GM19035 (cell line): ENCODE measurements at regions not wholly inside any gene's neighbourhood (a gene's known extent, or its start where the extent isn't known, plus 50 kb on each side); places are given as distances from the start of the nearest gene placed in this dataset.
A peak's percentile ranks its signal among the peaks of the same experiment; 100 is the strongest.

ENCODE experiments used
- ATAC-seq: cut with Tn5 transposase; IDR thresholded peaks from one replicate; pipeline ENCODE4 v1.9.1; 2021; ENCODE audit not compliant: unreplicated experiment

DNA sequence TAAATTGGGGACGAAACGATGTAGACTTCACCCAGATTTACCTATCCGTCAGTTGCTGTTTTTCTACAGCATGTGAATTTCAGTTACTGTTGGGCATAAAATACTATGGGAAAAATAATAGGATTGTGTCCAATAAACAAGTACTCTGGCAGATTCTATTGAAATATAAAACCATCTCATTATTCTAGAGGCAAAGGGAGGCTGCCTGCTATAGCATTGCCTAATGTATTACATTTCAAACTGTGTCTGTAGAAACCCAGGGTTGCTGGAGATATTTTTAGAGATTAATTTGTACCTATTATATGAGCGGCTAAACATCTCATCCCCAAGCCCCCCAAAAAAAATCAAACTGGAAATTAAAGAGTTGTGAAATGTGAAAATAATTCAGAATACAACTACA lies 159.6 kb upstream of the IL12A start:
- no peak for ATAC-seq

DNA sequence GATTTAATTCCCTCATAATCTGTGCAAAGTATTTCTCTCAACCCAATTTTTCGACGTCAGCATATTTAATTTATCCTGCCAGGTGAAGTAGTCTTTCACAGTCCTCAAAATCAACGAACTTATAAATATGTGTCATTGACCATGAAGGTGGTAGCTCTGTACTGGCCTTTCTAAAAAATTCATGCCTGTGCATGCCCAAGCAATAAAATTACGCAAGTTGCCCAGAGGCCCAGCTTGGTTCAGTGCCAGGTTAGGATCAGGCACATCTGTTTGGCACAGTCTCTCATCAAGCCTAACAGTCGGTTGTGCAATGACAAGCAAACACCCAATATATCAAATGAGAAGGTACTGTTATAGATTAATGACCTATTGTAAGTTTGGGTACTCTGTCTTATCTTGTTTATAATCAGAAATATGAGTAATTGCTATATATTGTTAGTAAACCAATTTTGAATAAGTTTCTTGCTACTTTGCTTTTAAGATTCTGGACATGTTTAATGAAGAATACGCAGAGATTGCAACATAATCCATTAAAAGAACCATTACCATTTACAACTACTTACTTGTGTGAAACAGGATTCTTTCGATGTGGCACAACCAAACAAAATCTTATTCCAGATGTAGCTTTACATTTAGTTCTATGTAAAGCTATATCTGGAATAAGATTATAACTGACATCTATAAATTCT lies 159.0 kb upstream of the IL12A start:
- no peak for ATAC-seq

DNA sequence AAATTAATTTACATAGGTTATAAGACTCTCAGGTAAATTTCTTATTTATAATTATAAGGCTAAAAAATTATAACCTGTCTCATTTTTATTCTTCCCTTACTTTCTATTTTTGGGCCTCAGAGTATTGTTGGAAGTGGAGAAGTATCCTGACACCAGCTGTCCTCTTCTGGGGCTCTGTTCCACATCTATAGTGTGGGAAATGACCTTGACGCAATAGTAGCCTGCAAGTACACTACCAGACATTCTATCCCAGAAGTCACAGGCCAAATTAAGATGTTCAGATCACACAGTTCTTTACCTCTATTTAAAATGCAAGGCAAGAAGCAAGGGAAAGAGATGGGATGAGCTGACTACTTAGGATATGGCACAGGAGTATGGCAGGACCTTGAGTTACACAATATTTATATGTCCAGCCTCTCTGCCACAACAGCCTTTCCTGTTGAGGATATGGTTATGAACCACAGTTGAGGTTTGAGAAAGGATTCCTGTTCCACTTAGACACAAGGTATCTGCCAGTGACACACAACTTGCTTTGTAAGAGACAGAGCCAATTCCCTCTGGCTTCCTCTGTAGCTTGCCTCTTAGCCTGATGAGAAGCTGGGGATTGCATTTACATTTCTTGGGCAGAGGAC lies 158.0 kb upstream of the IL12A start:
- ATAC-seq, result no peak

DNA sequence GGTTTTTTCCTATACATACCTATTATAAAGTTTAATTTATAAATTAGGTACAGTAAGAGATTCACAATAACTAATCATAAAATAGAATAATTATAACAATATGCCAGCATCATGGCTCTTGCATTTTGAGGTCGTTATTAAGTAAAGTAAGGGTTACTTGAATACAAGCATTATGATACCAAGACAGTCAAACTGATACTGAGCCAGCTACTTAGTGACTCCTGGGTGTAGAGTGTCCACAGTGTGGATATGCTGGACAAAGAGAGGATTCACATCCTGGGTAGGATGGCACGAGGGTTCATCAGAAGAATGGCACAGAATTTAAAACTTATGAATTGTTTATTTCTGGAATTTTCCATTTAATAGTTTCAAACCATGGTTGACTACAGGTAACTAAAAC lies 157.2 kb upstream of the IL12A start:
- ATAC-seq, result peak; percentile 41

DNA sequence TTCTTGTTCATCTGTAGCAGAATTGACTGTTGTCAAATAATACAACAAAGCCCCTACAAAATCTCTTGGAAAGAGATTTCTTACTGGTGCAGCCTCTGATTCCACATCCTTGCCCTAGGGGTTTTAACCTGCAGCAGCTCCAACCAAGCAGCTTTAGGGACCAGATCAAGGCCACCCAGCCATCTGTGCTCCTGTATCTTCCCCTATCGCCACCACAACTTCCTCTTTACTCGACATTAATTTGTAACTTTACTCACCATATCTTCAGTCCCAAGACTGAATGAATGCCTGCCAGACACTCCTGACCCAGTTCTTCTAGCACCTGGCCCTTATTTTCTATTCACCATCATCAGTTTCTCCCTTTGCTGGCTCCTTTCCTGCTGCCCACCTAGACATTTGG lies 156.6 kb upstream of the IL12A start:
- peak; percentile 82 for ATAC-seq

DNA sequence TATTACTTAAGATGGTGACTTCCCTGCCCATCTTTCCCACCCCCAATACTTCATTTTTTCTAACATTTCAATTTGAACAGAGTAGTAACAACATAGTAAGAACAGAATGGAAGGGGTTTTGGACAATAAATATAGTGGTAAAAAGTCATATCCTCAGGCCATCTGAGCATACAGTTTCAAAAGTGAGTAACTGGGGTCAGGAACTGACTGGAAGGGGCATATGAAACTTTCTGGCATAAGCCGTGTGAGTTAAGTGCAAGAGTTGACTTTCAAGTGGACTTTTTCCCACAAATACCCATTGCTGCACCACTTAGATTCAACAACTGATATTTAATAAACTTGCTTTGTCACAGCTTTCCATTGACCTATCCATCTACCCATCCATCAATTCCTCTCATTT lies 153.5 kb upstream of the IL12A start:
- no peak for ATAC-seq

DNA sequence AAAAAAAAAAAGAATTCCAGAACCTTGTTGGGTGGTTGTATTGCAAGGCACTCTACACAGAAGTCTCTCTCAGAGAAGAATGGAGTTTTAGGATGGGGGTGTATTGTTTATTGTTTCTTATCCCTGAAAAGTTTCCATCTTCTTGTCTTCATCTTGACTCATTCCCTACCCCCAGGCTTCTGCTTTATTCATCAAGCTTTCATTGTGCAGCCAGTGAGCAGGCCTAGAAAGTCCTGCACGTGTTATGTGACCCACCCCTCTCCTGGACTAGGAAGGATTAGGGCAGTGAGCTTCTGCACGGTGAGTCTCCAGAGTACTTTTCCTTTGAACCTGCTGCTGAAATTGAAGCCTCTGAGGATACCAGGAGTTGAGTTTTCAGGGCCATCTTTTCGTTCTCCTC lies 150.9 kb upstream of the IL12A start:
- ATAC-seq, result no peak

DNA sequence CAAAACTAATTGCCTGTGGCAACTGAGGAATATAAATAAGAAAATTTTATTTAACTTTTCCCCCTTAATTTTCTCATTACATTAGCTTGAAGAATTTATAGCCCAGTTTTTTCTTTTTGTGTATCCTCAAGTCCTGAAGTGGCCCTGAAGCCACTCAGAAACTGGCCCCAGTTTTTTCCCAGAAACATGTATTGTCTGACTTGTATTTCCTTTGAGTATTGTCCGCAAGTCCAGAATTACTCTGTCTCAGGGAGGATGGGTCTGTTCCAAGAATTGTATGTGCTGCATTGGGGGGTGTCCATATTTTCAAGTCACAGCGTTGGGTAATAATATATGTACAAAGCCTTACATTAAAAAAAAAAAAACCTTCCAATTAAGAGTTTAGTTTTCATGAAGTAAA lies 149.7 kb upstream of the IL12A start:
- no peak for ATAC-seq

DNA sequence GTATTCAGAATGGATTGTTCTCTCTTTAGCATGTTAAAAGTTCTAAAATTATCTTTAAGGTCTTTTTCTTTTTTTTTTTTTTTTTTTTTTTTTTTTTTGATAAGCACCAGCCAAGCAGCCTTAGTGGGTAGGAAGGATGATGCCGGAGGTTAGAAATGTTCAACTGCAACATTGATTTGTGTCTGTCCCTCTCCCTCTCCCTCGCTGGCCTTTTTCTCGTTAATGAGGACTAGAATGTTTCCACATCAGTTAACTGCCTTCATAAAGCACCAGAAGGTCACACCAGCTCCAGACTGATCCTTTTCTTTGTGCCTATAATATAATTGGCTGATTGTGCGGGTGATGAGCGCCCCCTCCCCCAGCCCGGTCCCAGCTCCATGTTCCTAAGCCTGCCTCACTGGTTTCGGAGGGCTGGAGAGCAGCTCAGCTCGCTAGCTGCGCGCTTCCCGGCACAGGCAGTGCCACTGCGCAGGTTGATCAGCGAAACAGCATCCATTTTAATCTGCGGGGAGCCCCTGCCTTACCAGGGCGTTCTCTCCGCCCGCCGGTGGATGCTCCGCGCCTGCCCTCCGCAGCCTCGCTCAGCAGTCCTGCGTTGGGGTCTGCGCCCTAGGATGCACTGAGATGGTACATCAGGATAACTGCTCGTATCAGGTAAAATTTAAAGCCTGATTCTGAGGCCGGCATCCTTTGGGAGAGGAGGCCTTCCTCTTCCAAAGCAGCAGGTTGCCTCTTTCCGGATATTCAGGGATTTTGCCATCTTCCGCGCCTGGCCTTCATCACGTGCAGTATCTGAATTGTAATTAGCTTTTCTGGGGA lies 148.9 kb upstream of the IL12A start, which contains the start of gene SCHIP1:
Gene SCHIP1 (plus strand): TSS at position 301 of the 819 bp plus-strand sequence.
- ATAC-seq, result peak; percentile 63

DNA sequence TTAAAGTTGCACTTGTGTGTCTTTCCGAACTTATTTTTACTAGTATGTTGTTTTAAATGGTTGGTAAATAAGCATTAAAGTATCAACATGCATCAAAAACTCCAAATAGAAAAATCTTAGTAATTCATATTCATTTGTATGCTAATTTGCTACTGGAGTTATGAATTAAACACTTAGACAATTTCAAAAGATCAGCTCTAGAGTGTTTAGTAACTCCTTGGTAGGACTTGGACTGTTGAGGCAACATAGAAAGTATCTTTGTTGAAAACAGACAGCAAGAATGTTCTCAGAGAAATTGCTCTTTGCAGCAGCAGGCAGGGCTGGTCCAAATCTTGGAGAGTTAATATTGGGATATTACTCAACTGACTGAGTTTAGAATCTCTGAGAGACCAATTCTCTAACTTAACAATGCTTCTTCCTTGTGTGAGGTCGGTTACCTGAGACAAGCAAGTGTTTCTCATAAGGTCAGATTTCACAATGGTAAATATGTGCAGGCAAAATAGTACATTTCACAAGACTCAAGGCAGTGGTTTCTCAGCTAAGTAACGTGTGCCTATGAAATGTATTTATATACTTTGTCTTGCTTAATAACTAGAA lies 147.8 kb upstream of the IL12A start:
- no peak for ATAC-seq

DNA sequence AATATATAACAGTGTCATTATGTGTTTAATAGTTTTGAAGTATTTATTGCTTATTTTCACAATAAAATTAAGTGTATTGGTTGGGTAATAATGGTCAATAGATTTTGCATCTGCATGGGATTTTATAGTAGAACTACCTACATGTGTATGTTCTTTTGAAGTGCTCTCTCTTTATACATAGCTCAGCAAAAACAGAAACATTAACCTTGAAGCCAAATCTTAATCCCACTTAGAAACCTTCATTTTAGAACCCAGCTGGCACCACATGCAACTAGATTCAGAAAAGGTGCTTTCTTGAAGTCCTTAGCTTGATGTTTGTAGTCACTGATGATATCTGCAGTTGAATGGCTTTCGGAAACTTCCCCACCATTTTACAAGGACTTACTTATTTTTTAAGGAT lies 146.9 kb upstream of the IL12A start:
- ATAC-seq, result no peak

DNA sequence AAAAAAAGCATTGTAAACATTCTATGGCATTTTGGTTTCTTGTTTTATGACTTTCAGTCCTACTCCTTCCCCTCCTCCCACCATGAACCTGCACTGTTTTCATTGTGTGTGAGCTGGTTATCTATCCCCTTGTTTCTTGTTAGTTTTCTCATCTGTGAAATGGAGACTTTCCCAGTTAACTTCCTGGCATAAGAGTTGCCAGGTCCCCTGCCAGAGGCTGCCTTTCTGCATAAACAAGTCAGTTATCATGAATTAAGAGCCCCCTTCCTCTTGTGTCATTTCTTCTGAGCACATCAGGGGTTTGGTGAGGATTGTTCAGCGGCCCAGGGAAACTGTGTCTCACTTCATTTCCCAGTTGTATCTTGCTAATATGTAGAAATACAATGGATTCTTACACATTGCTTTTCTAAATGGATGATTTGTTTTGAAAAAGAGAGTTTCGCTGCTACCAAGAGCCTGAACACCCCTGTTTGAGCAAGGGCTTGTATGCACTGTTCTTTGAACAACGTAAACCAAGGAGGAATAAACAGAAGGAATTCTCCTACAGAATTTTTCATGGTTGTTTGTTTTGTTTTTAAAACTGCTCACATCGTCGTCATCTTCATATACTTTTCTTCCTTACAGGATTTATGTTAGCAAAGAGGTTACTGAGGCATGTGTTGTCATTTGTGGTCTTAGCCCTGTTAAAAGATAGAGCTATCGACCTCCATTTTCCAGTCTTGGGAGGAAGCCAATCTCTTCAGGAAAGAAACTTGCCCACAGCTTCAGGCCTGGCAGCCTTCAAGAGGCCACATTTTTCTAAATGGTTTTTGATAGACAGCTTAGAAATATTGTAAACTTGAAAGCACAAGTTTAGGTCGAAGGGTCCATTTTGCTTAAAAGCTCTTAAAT lies 144.6 kb upstream of the IL12A start:
- ATAC-seq, result no peak

DNA sequence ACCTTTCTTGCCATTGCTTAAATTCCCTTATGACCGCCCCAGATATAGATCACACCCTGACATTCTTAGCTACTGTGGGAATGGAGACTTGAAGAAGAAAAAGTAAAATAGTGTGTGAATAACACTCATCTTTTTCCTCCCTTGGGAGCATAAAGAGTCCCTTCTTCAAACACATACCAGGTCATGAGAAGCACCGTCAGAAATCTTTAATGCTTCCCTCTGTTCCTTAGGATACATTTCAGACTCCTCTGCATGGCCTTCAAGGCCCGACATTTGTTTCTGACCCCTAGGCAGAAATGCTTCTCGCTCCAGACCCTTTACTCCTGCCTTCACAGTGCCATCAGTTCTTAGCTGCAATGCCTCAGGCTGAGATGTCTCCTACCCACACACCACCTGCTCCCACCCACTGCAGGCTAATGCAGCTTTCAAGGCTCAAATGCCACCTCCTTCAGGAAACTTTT lies 143.8 kb upstream of the IL12A start:
- no peak for ATAC-seq

DNA sequence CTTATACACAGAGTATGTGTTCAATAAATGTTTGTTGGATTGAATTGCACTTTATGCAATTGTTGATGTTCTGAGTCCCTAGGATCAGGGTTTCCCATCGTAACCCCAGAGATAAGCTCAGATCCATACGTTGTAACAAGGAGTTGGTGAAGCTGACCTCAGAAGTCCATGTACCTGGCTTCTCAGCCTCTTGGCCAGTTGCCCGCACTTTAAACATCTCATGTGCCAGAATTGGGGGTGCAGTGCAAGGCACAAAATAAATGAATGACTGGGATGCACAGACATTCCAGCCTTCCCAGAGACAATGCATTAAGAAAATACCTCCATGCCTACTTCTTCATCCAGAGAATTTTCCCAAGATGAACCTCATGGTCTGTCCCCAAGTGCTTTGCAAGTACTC lies 142.9 kb upstream of the IL12A start:
- ATAC-seq, result no peak

DNA sequence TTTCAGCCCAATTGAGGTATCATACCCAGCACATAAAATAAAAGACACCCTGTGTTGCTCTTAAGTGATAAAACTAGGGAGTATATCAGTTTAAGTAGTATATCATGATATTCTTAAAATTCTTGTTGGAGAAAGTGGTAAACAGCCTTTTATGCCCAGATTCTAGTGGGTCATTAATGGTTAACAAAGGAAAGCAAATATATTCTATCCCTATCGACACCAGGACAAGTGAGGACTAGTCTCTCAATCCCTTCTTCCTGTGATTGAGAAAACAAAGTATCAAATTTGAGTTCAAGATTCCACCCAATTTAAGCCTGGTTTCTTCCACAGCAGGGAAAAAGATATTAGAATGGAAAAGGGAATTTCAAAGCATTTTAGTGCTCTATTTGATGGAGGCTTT lies 142.4 kb upstream of the IL12A start:
- ATAC-seq, result no peak

DNA sequence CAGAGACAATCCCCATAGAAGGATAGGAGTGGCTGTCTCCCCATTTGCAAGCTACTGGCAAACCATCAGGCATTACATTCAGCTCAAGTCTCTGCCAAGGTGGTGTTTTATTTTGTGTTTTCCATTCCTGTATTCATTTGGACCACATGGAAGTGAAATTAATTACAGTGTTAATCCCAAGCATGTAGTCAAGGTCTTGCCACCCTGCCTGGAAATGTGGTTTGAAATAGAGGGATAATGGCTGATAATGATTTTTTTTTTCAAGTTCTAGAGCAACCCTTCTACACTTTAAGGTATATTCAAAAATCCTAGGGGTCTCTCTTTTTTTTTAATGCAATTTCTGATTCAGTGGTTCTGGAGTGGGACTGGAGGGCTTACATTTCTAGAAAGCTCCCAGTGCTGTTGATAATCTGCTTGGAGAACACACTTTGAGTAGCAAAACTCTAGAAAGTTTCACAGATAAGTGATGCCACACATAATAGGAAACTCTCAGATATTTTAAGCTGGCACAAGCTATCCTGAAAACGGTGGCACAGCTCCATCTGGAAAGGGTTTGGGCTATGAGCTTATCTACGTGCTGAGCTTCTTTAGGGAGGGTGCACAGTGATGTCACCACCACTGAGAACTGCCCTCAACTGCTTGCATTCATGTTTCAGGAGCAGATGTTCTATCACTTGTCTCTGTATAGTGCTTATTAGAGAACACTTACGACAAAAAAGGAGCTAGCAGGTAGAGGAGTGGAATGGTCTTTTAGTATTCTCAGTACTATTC lies 140.1 kb upstream of the IL12A start:
- ATAC-seq, result no peak

DNA sequence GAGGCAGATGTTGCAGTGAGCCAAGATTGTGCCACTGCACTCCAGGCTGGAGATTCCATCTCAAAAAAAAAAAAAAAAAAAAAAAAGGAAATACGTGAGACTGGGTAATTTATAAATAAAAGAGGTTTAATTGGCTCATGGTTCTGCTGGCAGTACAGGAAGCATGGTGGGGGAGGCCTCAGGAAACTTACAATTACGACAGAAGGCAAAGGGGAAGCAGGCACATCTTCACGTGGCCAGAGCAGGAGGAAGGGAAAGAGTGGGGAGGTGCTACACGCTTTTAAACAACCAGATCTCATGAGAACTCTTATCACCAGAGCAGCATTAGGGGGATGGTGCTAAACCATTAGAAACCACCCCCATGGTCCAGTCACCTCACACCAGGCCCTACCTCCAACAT lies 138.2 kb upstream of the IL12A start:
- no peak for ATAC-seq

DNA sequence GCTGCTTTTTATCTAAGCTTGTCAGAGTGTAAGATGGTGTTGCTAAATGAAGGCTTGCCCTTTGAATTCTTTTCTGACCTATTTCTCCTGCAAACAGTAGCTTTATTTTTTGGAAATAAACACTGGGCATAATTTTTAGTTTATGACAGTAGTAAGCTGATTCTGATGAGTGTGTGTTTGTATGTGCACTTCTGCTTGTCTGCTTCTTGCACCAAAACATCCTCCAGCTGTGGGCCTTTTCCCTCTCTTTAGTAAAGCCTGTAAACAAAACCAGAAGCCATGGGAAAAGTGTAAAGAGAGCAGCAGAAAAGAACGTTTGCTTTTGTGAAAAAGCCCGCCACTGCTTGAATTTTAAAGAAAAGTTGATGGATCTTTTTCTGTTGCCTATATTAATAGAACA lies 136.4 kb upstream of the IL12A start:
- ATAC-seq, result no peak

DNA sequence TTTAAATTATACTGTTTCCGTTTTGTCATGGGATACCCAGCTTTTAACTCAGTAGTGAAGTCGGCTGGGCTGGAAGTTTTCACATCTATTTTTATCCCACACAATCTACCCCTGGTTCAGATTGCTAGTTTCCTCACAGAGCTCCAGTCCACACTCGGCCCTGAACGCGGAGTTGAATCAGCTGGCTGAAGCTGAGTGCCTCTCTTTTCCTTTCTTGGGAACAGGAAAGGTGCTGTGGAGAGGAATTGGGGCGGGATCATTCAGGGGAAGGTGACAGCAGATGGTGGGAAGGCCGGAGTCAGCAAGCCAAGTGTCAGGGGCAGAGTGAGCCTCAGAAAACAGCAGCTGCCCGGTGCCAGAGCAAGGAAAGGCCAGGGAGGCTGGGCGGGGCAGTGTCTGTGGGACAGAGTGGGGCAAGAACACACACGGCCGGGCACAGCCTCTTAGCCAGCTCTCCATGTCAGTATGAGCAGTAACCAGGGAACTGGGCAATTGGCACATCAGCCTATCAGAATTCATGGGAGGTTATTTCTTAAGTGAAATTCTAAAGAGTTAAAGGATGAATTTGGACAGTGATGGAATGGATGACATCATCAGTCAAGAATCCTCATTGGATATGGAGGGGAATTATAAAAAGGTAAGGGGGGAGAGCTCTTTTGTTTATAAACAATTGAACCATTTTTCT lies 135.7 kb upstream of the IL12A start:
- ATAC-seq, result no peak
